ENCODE measurements at regions not wholly inside any gene's neighbourhood (a gene's known extent, or its start where the extent isn't known, plus 50 kb on each side); places are given as distances from the start of the nearest gene placed in this dataset.

DNA sequence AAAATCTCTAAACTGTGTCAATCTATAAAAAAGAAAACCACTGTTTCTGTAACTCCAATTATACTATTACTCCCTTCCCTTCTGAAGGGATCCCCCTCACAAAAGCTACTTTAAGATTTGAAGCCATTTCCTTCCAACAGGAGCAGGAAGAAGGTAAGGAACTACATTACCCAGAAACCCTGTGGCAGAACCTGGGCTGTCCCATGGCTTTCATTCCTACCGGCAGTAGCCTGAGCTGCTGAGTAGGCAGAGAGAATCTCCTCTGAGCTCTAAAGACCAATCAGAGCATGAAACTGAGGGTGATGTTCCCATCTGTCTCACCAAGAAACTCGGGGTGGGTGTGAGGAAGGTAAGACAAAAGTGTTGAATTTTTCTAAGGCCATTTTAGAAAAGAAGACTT lies 108.0 kb upstream of the LRFN2 start:
- intact Hi-C loops (cut with micrococcal nuclease): no loop called here
- no peaks in the 10 kb centered on the region for H3K36me3 Mint-ChIP-seq (ENCODE audit: low read depth)
- DNase-seq (ENCODE audit: low spot score): no peak
- H3K9me3 Mint-ChIP-seq: no peaks in the 10 kb centered on the region
- H3K4me3 Mint-ChIP-seq (ENCODE audit: low read depth): no peak overlapping the region
- peaks cover 3% of the 10 kb centered on the region for H3K27me3 Mint-ChIP-seq (ENCODE audit: low read depth)
- H3K4me1 Mint-ChIP-seq (ENCODE audit: low read depth): no peaks in the 10 kb centered on the region
- no peak overlapping the region for H3K27ac Mint-ChIP-seq

DNA sequence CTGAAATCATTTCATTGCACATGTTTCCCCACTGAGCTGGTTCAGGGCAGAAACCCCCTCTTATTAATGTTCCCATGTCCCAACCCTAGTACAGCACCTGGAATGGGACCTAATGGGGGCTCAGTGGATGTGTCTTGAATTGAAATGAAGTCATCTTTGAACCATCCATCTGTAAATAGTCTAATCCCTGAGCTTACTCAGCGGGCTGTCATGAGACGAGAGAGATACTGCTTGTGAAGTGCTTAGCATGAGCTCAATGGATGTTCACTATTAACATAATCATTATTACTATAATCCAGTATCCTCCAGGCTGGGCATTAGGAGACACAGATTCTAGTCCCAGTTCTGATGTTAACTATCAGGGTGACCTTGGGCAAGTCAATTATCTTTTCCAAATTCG lies 106.6 kb upstream of the LRFN2 start:
- H3K9me3 Mint-ChIP-seq: no peaks in the 10 kb centered on the region
- no peaks in the 10 kb centered on the region for H3K4me1 Mint-ChIP-seq (ENCODE audit: low read depth)
- H3K4me3 Mint-ChIP-seq (ENCODE audit: low read depth): no peak overlapping the region
- intact Hi-C loops (cut with micrococcal nuclease): no loop called here
- DNase-seq (ENCODE audit: low spot score): no peak
- no peak overlapping the region for H3K27ac Mint-ChIP-seq
- peaks cover 3% of the 10 kb centered on the region for H3K27me3 Mint-ChIP-seq (ENCODE audit: low read depth)
- H3K36me3 Mint-ChIP-seq (ENCODE audit: low read depth): no peaks in the 10 kb centered on the region

DNA sequence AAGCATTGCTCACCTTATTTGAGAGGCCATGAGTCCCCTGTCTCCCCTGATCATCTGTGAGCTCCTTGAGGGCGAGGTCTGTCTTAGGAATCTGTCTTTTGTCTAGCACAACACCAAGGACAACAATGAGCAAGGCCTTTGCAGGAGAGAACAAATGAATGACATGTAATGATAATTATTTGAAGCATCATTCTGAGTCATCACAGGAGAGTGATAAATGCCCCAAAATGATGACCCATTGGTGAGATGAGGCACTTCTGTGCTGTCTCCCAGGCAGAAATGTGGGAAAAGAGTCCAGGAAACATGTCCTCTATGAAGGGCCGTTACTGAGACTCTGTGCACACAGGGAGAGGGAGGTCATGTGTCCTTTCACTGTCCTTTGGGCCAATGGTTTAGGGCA lies 105.2 kb upstream of the LRFN2 start:
- Mint-ChIP-seq H3K36me3 (ENCODE audit: low read depth) (no peaks in the 10 kb centered on the region), H3K27ac (no peak overlapping the region), H3K4me1 (ENCODE audit: low read depth) (no peaks in the 10 kb centered on the region), H3K9me3 (no peaks in the 10 kb centered on the region), H3K27me3 (ENCODE audit: low read depth) (peaks cover 3% of the 10 kb centered on the region), H3K4me3 (ENCODE audit: low read depth) (no peak overlapping the region)
- no peak for DNase-seq (ENCODE audit: low spot score)
- intact Hi-C loops (cut with micrococcal nuclease): no loop called here

DNA sequence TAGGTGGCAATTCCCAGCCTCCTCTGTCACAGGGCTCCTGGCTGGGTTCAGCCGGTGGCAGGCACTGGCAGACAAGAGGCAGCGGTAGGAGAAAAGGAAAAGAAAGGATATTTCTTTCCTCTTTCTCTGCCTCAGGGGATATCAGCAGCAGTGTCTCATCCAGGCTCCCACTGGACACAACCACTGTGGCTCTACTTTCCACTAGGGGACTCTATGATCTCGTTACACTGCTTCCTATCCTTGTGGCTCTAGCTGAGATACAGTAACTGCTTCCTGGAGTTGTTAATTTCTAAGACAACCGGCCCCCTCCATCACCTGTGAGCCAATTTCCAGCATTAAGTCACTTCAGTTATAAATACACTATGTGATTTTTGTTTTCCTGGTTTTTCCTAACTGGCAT lies 102.0 kb upstream of the LRFN2 start:
- H3K27me3 Mint-ChIP-seq (ENCODE audit: low read depth): peaks cover 11% of the 10 kb centered on the region
- no peaks in the 10 kb centered on the region for H3K4me1 Mint-ChIP-seq (ENCODE audit: low read depth)
- no peak overlapping the region for H3K27ac Mint-ChIP-seq
- intact Hi-C loops (cut with micrococcal nuclease): no loop called here
- no peak for DNase-seq (ENCODE audit: low spot score)
- H3K4me3 Mint-ChIP-seq (ENCODE audit: low read depth): no peak overlapping the region
- H3K36me3 Mint-ChIP-seq (ENCODE audit: low read depth): no peaks in the 10 kb centered on the region
- no peaks in the 10 kb centered on the region for H3K9me3 Mint-ChIP-seq

DNA sequence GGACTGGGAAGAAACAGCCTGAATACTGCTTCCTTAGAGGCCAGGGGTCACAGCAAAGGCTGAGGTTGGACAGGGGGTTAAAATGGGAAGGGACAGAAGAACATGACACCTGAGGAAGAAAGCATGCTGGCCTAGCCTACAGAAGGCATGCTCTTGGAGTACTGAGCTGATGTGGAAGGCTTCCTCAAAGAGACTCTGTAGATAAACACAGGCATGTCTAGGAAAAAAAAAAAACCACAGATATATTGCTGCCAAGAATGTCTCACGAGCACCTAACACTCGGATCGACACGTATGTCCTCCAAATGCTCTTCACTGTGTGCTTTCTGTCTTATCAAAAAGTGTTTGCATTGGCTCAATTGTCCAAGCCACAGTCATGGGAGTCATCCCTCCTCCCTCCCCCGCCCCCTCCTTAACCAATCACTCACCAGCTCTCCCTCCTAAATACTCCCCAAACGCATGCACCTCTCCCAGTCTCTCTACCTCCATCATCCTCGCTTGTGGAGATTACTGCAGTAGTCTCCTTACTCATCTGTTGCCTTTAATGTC lies 101.1 kb upstream of the LRFN2 start:
- H3K4me3 Mint-ChIP-seq (ENCODE audit: low read depth): no peak overlapping the region
- no peaks in the 10 kb centered on the region for H3K9me3 Mint-ChIP-seq
- no peaks in the 10 kb centered on the region for H3K4me1 Mint-ChIP-seq (ENCODE audit: low read depth)
- H3K27ac Mint-ChIP-seq: no peak overlapping the region
- H3K36me3 Mint-ChIP-seq (ENCODE audit: low read depth): no peaks in the 10 kb centered on the region
- H3K27me3 Mint-ChIP-seq (ENCODE audit: low read depth): peaks cover 11% of the 10 kb centered on the region
- intact Hi-C loops (cut with micrococcal nuclease): no loop called here
- no peak for DNase-seq (ENCODE audit: low spot score)

DNA sequence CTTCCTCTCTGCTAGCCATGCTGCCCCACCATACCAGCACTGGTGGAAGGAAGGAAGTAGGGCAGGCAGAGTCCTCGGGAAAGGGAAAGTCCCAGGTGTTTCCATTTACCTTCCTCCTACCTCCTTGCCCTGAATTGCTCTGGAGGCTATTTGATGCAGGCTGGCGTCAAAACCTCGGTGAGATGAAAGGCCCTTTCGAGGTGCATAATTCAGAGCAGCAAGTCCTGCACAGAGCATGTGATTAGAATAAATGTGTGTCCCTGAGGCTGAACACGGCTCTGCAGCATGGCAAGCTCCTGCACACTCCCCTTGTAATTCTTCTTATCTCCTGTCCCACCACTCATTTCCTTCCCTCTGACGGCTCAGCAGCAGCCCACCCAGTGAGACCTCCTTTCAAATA lies 98.7 kb upstream of the LRFN2 start:
- no peaks in the 10 kb centered on the region for H3K36me3 Mint-ChIP-seq (ENCODE audit: low read depth)
- H3K9me3 Mint-ChIP-seq: no peaks in the 10 kb centered on the region
- H3K27me3 Mint-ChIP-seq (ENCODE audit: low read depth): peaks cover 18% of the 10 kb centered on the region
- H3K4me3 Mint-ChIP-seq (ENCODE audit: low read depth): no peak overlapping the region
- H3K27ac Mint-ChIP-seq: no peak overlapping the region
- H3K4me1 Mint-ChIP-seq (ENCODE audit: low read depth): no peaks in the 10 kb centered on the region
- DNase-seq (ENCODE audit: low spot score): no peak
- intact Hi-C loops (cut with micrococcal nuclease): no loop called here

DNA sequence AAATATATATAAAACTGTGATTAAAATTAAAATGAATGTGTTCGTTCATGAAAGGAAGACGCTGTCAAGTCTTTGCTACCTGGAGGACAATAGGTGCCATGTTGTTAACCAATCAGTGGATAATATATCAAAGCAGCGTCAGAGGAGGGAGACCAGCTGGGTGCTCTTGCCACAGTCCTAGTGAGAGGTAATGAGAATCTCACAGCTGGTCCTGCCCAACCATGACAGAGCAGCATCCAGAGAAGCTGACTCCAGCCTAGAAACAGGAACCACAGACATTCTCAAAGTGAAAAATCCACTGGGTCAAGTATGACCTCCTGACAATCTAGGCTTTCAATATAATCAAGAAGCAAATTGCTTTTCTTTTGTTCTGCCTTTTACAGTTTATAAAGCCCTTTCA lies 94.5 kb upstream of the LRFN2 start:
- Mint-ChIP-seq H3K9me3 (no peaks in the 10 kb centered on the region), H3K4me3 (ENCODE audit: low read depth) (no peak overlapping the region), H3K27me3 (ENCODE audit: low read depth) (peaks cover 15% of the 10 kb centered on the region), H3K27ac (no peak overlapping the region), H3K4me1 (ENCODE audit: low read depth) (no peaks in the 10 kb centered on the region), H3K36me3 (ENCODE audit: low read depth) (no peaks in the 10 kb centered on the region)
- intact Hi-C loops (cut with micrococcal nuclease): no loop called here
- DNase-seq (ENCODE audit: low spot score): no peak

DNA sequence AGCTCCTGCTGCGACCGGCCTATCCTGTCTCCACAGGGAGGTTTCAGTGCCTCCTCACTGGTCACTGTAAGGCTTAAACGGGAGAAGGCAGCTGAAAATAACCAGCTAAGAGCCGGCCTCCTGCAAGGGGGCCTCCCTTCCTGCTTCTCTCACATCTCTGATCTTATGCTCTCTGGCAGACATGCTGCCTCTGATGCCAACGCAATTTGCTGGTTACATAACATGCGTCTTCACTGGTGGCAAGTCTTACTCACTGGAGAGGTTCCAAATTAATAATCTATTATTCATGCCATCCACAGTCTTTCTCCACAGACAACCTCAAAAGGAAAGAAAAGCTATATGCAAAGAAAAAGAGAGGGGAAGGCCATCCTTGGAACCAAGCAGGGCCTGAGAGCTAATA lies 91.8 kb upstream of the LRFN2 start:
- Mint-ChIP-seq H3K4me1 (ENCODE audit: low read depth) (no peaks in the 10 kb centered on the region), H3K27me3 (ENCODE audit: low read depth) (peaks cover 7% of the 10 kb centered on the region), H3K9me3 (no peaks in the 10 kb centered on the region), H3K27ac (no peak overlapping the region), H3K36me3 (ENCODE audit: low read depth) (no peaks in the 10 kb centered on the region), H3K4me3 (ENCODE audit: low read depth) (no peak overlapping the region)
- intact Hi-C loops (cut with micrococcal nuclease): no loop called here
- DNase-seq (ENCODE audit: low spot score): no peak

DNA sequence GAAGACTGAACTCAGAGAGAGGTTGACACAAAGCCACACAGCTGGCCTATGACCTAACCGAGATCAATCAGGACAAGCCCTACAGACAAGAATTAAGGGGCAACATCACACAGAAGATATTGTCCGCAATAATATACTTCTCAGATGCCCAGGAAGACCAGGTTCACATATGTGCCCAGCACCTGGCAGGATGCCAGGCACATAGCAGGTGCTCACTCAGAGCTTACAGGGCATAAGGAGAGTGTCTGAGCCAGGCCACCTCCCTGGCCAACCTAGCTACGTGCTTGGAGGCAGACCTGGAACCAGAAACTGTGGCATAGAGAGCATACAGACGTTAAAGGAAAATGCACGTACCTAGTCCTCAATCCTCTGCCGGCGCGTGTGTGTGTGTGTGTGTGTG lies 87.0 kb upstream of the LRFN2 start:
- Mint-ChIP-seq H3K27ac (no peak overlapping the region), H3K36me3 (ENCODE audit: low read depth) (no peaks in the 10 kb centered on the region), H3K27me3 (ENCODE audit: low read depth) (no peaks in the 10 kb centered on the region), H3K4me1 (ENCODE audit: low read depth) (no peaks in the 10 kb centered on the region), H3K9me3 (no peaks in the 10 kb centered on the region), H3K4me3 (ENCODE audit: low read depth) (no peak overlapping the region)
- intact Hi-C loops (cut with micrococcal nuclease): no loop called here
- DNase-seq (ENCODE audit: low spot score): no peak

DNA sequence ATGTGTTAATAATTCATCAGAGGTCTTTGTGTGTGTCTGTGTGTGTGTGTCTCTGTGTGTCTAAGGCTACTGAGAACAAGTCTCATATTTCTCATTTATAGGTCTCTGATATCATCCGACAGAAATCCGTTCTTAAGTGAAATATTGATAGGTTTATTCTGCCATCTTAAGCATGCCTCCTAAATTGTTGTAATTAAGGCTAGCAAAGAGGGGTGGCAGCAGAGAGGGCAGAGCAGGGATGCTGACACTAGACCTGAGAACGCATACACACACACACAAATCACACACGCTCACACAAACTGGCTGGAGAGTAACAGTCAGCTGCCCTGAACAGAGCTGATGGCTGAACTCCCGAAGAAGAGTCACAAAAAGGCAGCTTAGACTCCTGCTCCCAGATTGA lies 84.9 kb upstream of the LRFN2 start:
- DNase-seq (ENCODE audit: low spot score): no peak
- no peaks in the 10 kb centered on the region for H3K36me3 Mint-ChIP-seq (ENCODE audit: low read depth)
- no peak overlapping the region for H3K4me3 Mint-ChIP-seq (ENCODE audit: low read depth)
- no peaks in the 10 kb centered on the region for H3K4me1 Mint-ChIP-seq (ENCODE audit: low read depth)
- no peaks in the 10 kb centered on the region for H3K27me3 Mint-ChIP-seq (ENCODE audit: low read depth)
- H3K27ac Mint-ChIP-seq: no peak overlapping the region
- intact Hi-C loops (cut with micrococcal nuclease): no loop called here
- no peaks in the 10 kb centered on the region for H3K9me3 Mint-ChIP-seq

DNA sequence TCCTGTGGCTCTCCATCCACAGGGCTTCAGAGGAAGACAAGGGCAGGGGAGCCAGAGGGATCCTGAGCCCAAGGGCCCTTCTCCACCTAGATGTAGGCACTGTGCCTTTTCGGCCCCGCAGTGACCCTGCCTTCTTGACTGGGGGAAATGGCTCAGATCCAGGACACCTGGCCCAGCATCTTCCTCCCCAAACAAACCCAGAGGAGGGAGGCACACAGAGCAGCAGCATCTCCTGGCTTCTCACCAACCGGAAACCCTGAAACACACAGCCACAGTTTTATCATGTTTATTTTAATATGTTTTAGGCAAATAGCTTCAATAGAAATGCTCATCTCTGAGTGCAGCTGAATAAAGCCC lies 84.5 kb upstream of the LRFN2 start:
- DNase-seq (ENCODE audit: low spot score): no peak
- Mint-ChIP-seq H3K9me3 (no peaks in the 10 kb centered on the region), H3K36me3 (ENCODE audit: low read depth) (no peaks in the 10 kb centered on the region), H3K4me3 (ENCODE audit: low read depth) (no peak overlapping the region), H3K27ac (no peak overlapping the region), H3K4me1 (ENCODE audit: low read depth) (no peaks in the 10 kb centered on the region), H3K27me3 (ENCODE audit: low read depth) (no peaks in the 10 kb centered on the region)
- intact Hi-C loops (cut with micrococcal nuclease): no loop called here

DNA sequence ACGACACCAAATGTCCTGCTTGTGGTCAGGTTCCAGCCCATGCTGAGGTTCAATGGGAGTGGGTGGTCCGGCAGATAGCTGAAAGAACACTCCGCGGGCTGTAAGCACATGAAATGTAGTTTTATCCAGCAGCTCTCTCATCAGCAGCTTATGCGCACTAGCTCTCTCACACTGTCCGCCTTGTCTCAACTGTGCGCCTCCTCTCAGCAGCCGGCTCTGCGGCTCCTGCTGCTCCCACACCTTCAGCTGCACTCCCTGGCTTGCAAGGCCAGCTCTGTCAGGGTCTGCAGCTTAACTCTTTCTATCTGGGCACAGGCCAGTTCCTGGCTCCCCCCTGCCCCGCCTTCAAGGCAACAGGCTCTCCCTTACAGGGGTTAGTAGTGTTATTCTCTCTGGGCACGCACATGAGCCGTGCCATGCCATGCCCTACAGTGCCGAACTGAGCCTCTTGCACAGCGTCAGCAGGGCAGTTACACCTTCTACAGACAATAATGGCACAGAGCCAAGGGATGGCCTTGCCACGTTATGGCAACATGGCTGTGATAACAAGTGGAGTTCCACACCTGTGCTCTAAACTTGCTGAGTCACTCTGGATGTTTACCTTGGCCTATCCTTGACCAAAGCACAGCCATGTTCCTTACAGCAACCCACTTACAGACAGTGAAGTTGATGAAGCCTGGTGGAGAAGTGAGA lies 84.0 kb upstream of the LRFN2 start:
- Mint-ChIP-seq H3K27me3 (ENCODE audit: low read depth) (no peaks in the 10 kb centered on the region), H3K4me3 (ENCODE audit: low read depth) (no peak overlapping the region), H3K36me3 (ENCODE audit: low read depth) (no peaks in the 10 kb centered on the region), H3K9me3 (no peaks in the 10 kb centered on the region), H3K4me1 (ENCODE audit: low read depth) (no peaks in the 10 kb centered on the region), H3K27ac (no peak overlapping the region)
- intact Hi-C loops (cut with micrococcal nuclease): no loop called here
- no peak for DNase-seq (ENCODE audit: low spot score)

DNA sequence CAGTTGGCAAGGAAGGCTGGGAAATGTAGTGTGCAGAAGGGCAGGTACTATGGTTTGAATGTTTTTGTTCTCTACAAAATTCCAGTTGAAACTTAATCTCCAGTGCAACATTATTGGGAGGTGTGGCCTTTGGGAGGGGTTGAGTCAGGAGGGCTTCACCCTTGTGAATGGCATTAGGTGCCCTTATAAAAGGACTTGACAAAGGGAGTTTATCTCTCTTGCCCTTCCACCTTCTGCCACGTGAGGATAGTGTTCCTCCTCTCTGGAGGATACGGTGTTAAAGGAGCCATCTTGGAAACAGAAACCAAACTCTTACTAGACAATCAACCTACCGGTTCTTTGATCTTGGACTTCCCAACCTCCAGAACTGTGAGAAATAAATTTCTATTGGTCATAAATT lies 82.2 kb upstream of the LRFN2 start:
- H3K9me3 Mint-ChIP-seq: peaks cover 14% of the 10 kb centered on the region
- DNase-seq (ENCODE audit: low spot score): no peak
- H3K27me3 Mint-ChIP-seq (ENCODE audit: low read depth): no peaks in the 10 kb centered on the region
- H3K4me1 Mint-ChIP-seq (ENCODE audit: low read depth): no peaks in the 10 kb centered on the region
- intact Hi-C loops (cut with micrococcal nuclease): no loop called here
- H3K36me3 Mint-ChIP-seq (ENCODE audit: low read depth): no peaks in the 10 kb centered on the region
- no peak overlapping the region for H3K4me3 Mint-ChIP-seq (ENCODE audit: low read depth)
- no peak overlapping the region for H3K27ac Mint-ChIP-seq

DNA sequence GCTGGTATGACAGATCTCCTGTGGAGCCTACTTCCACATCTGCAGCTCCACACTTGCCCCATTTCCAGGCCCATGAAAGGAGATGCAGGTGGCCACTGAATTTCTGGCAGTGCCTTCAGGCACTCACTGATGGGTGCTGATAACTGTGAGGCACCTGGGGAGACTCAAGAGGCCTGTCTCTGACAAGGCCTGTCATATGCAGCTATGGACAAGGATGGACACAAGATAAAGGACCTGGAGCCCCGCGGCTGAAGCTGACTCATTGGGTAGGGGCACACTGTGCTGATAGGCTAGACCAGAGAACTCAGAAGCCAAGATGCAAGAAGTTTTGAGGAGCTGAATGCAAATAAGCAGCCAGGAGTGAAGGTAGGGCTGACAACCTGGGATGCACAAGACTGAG lies 81.0 kb upstream of the LRFN2 start:
- intact Hi-C loops (cut with micrococcal nuclease): no loop called here
- H3K4me1 Mint-ChIP-seq (ENCODE audit: low read depth): no peaks in the 10 kb centered on the region
- DNase-seq (ENCODE audit: low spot score): no peak
- no peaks in the 10 kb centered on the region for H3K27me3 Mint-ChIP-seq (ENCODE audit: low read depth)
- H3K36me3 Mint-ChIP-seq (ENCODE audit: low read depth): no peaks in the 10 kb centered on the region
- H3K9me3 Mint-ChIP-seq: peaks cover 26% of the 10 kb centered on the region
- no peak overlapping the region for H3K4me3 Mint-ChIP-seq (ENCODE audit: low read depth)
- H3K27ac Mint-ChIP-seq: no peak overlapping the region

Measured in activated T-helper 2 cell treated with anti-CD3 and anti-CD28 coated beads, Interferon-gamma antibody, Interleukin-2, Interleukin-4, amounts not matched to agents 10 μg/mL and 5 μg/mL and 100 μg/mL, durations not matched to agents 14 hours and 24 hours and 36 hours (primary cell).